ENCODE measurements at regions not wholly inside any gene's neighbourhood (a gene's known extent, or its start where the extent isn't known, plus 50 kb on each side); places are given as distances from the start of the nearest gene placed in this dataset.

- peak; percentile 82 for TF ChIP-seq CTCF (IDR thresholded peaks at IDR 0.05)
- peak; percentile 59 for TF ChIP-seq SMC3 (IDR thresholded peaks at IDR 0.05; ENCODE audit: low read depth, low read length)
- TF ChIP-seq TEAD4 (IDR thresholded peaks at IDR 0.05; ENCODE audit: borderline replicate concordance, insufficient read depth) = no peak
- no peak for TF ChIP-seq ZBTB33 (IDR thresholded peaks at IDR 0.05; ENCODE audit: borderline replicate concordance, low read depth)
Observed at GRCh38 chr2:198314559-198315153, 510.3 kb downstream of the PLCL1 start.
